Neuronal stem cell (in vitro differentiated cells): ENCODE measurements at regions not wholly inside any gene's neighbourhood (a gene's known extent, or its start where the extent isn't known, plus 50 kb on each side); places are given as distances from the start of the nearest gene placed in this dataset.

Source experiments
- DNase-seq: peaks from one replicate; pipeline ENCODE4 v3.0.0-alpha.2; 2013; ENCODE audit warnings: low spot score
- H2AFZ ChIP-seq: one replicate; pipeline ENCODE4 v1.6.1; 2013; ENCODE audit warnings: mild to moderate bottlenecking, low read length, inconsistent platforms
- H2AK5ac ChIP-seq: 2 replicates; pipeline ENCODE4 v1.6.1; 2013; ENCODE audit warnings: low read depth, mild to moderate bottlenecking, inconsistent platforms, low read length, moderate library complexity, mixed read lengths
- H2BK120ac ChIP-seq: 2 replicates; pipeline ENCODE4 v1.6.1; 2013; ENCODE audit warnings: low read depth, mild to moderate bottlenecking, inconsistent platforms, low read length, moderate library complexity, mixed read lengths
- H2BK12ac ChIP-seq: one replicate; pipeline ENCODE4 v1.6.1; 2013; ENCODE audit warnings: low read length, inconsistent platforms
- H2BK15ac ChIP-seq: 2 replicates; pipeline ENCODE4 v1.6.1; 2013; ENCODE audit warnings: mild to moderate bottlenecking, low read length, inconsistent platforms, mixed read lengths
- H2BK5ac ChIP-seq: one replicate; pipeline ENCODE4 v1.6.1; 2013; ENCODE audit warnings: inconsistent platforms, mild to moderate bottlenecking, low read length, moderate library complexity
- H3K14ac ChIP-seq: one replicate; pipeline ENCODE4 v1.6.1; 2013; ENCODE audit warnings: low read length, inconsistent platforms
- H3K18ac ChIP-seq: 2 replicates; pipeline ENCODE4 v1.6.1; 2013; ENCODE audit warnings: low read length, inconsistent platforms
- H3K23ac ChIP-seq: 2 replicates; pipeline ENCODE4 v1.6.1; 2013; ENCODE audit warnings: low read depth, mild to moderate bottlenecking, mixed read lengths, low read length, inconsistent platforms; ENCODE audit not compliant: poor library complexity
- H3K27ac ChIP-seq: replicated peaks from 3 replicates; pipeline ENCODE4 v1.5.1; 2013; ENCODE audit warnings: low read length, inconsistent platforms
- H3K27me3 ChIP-seq, 3 experiments: 2 replicates each; pipeline ENCODE4 v1.6.1; 2013; ENCODE audit warnings: low read length in 3 of 3, mild to moderate bottlenecking in 2 of 3, inconsistent platforms in 1 of 3, low read depth in 1 of 3, mixed read lengths in 1 of 3, moderate library complexity in 1 of 3; ENCODE audit not compliant: control insufficient read depth in 3 of 3, insufficient read depth in 3 of 3
- H3K36me3 ChIP-seq, 2 donors: replicated peaks in 1 of 2; 2 replicates each; pipeline ENCODE4 v1.6.1; 2013; ENCODE audit warnings: low read length in 2 of 2; ENCODE audit not compliant: control insufficient read depth in 2 of 2, insufficient read depth in 2 of 2
- H3K4ac ChIP-seq: 2 replicates; pipeline ENCODE4 v1.6.1; 2013; ENCODE audit warnings: inconsistent platforms, mild to moderate bottlenecking, low read length, moderate library complexity
- H3K4me1 ChIP-seq, 2 donors: 1 replicate in 1 of 2; 2 replicates in 1 of 2; pipeline ENCODE4 v1.6.1; 2013; ENCODE audit warnings: low read length in 2 of 2, low read depth in 1 of 2; ENCODE audit not compliant: control insufficient read depth in 2 of 2, insufficient read depth in 1 of 2
- H3K4me2 ChIP-seq: one replicate; pipeline ENCODE4 v1.6.1; 2013; ENCODE audit warnings: mild to moderate bottlenecking, low read length, inconsistent platforms; ENCODE audit not compliant: insufficient read depth, poor library complexity, severe bottlenecking
- H3K4me3 ChIP-seq, 2 donors: 2 replicates each; pipeline ENCODE4 v1.5.1; 2013; ENCODE audit warnings: low read length in 2 of 2, mild to moderate bottlenecking in 2 of 2, inconsistent platforms in 1 of 2, moderate library complexity in 1 of 2
- H3K79me1 ChIP-seq: one replicate; pipeline ENCODE4 v1.6.1; 2013; ENCODE audit warnings: low read depth, mild to moderate bottlenecking, inconsistent platforms, low read length, moderate library complexity
- H3K9ac ChIP-seq: one replicate; pipeline ENCODE4 v1.6.1; 2013; ENCODE audit warnings: mild to moderate bottlenecking, low read depth, low read length, inconsistent platforms; ENCODE audit not compliant: poor library complexity
- H3K9me3 ChIP-seq, 2 donors: replicated peaks in 1 of 2; 2 replicates each; pipeline versions ENCODE3 to v1.6.1; 2013; ENCODE audit warnings: low read length in 2 of 2, mild to moderate bottlenecking in 2 of 2, inconsistent platforms in 1 of 2, low read depth in 1 of 2, mixed read lengths in 1 of 2, moderate library complexity in 1 of 2; ENCODE audit not compliant: control insufficient read depth in 2 of 2, insufficient read depth in 1 of 2
- H4K8ac ChIP-seq: one replicate; pipeline ENCODE4 v1.6.1; 2013; ENCODE audit warnings: low read depth, mild to moderate bottlenecking, inconsistent platforms, low read length, moderate library complexity
- H4K91ac ChIP-seq: one replicate; pipeline ENCODE4 v1.6.1; 2013; ENCODE audit warnings: low read length, low read depth, mild to moderate bottlenecking, inconsistent platforms; ENCODE audit not compliant: poor library complexity
- WGBS, 2 donors: extraction: QIAGEN DNeasy Blood & Tissue Kit; methylation state at CpG; one replicate each; pipeline ENCODE4 v1.1.7; 2013; ENCODE audit warnings: missing lambda C conversion rate in 2 of 2, mixed read lengths in 1 of 2; ENCODE audit not compliant: insufficient read length in 2 of 2, insufficient replicate concordance in 1 of 2; ENCODE audit errors: extremely low coverage in 2 of 2; 5-methylcytosine and 5-hydroxymethylcytosine counted together

DNA sequence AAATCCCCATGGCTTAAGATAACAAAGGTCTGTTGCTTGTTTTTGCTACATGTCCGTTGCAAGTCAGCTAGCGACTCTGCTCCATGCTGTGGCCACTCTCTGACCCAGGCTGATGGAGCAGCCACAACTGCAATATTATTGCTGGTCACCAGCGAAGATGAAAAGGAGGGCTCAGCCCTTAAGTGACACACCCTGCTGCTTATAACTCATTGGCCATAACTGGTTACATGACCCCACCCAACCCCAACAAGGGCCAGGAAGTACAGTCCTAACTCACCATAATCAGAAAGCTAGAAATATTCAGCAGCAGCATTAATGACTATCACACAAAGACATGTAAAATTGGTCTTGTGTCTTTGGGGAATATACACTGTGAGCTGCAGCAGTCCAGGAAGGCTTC, 224.3 kb downstream of the SOX9 start:
- no peak overlapping the region for H3K23ac ChIP-seq
- no peak overlapping the region for H4K8ac ChIP-seq
- H3K4me2 ChIP-seq, result no peak overlapping the region
- no peak overlapping the region for H4K91ac ChIP-seq
- no peak overlapping the region for H2AK5ac ChIP-seq
- no peak overlapping the region for H3K4ac ChIP-seq
- H3K14ac ChIP-seq, result no peak overlapping the region
- H3K27ac ChIP-seq, result no peak overlapping the region
- H3K79me1 ChIP-seq, result no peaks in the 10 kb centered on the region
- no peak overlapping the region for H3K4me3 ChIP-seq
- no peaks in the 10 kb centered on the region for H3K36me3 ChIP-seq
- peaks cover 8% of the 10 kb centered on the region in 2 donors for H3K4me1 ChIP-seq
- H3K9me3 ChIP-seq, result no peaks in the 10 kb centered on the region
- no peak overlapping the region for H2BK120ac ChIP-seq
- H2BK12ac ChIP-seq, result no peak overlapping the region
- WGBS, 2 donors, result no CpG with 5 or more reads among the region's 3 CpGs
- no peak for DNase-seq
- no peak overlapping the region for H2AFZ ChIP-seq
- no peaks in the 10 kb centered on the region for H3K27me3 ChIP-seq
- no peak overlapping the region for H2BK5ac ChIP-seq
- H2BK15ac ChIP-seq, result no peak overlapping the region
- no peak overlapping the region for H3K9ac ChIP-seq
- no peak overlapping the region for H3K18ac ChIP-seq

DNA sequence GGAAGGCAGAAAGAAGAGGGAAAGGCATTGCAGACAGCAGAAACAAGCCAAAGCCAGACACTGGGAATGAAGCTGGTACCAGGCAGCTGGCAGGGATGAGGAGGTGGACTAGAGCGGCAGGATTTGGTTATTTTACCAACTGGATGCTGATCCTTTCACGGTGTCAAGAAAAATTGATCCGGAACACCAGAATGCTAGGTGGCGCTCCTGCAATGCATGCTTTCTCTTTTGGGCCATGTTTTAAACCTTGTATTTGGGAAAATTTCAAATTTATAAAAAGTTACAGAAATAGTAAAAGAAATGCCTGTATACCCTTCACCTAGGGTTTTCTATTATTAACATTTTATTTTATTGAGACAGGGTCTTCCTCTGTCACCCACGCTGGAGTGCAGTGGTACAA, 224.7 kb downstream of the SOX9 start:
- H3K9me3 ChIP-seq, result no peaks in the 10 kb centered on the region
- no peak overlapping the region for H2BK5ac ChIP-seq
- H3K4me3 ChIP-seq, result no peak overlapping the region
- H3K27ac ChIP-seq, result no peak overlapping the region
- no peak overlapping the region for H2BK12ac ChIP-seq
- no peak overlapping the region for H2BK120ac ChIP-seq
- no peak overlapping the region for H3K9ac ChIP-seq
- H3K14ac ChIP-seq, result no peak overlapping the region
- no peak overlapping the region for H3K4ac ChIP-seq
- no peaks in the 10 kb centered on the region for H3K79me1 ChIP-seq
- H3K36me3 ChIP-seq, result no peaks in the 10 kb centered on the region
- no peak overlapping the region for H3K23ac ChIP-seq
- H4K91ac ChIP-seq, result no peak overlapping the region
- H3K4me2 ChIP-seq, result no peak overlapping the region
- H2BK15ac ChIP-seq, result no peak overlapping the region
- H3K4me1 ChIP-seq, result peaks cover 8% of the 10 kb centered on the region in 2 donors
- H2AK5ac ChIP-seq, result no peak overlapping the region
- no peak overlapping the region for H3K18ac ChIP-seq
- DNase-seq, result no peak
- no CpG with 5 or more reads among the region's 5 CpGs for WGBS, 2 donors
- H3K27me3 ChIP-seq, result no peaks in the 10 kb centered on the region
- H4K8ac ChIP-seq, result no peak overlapping the region
- H2AFZ ChIP-seq, result no peak overlapping the region

DNA sequence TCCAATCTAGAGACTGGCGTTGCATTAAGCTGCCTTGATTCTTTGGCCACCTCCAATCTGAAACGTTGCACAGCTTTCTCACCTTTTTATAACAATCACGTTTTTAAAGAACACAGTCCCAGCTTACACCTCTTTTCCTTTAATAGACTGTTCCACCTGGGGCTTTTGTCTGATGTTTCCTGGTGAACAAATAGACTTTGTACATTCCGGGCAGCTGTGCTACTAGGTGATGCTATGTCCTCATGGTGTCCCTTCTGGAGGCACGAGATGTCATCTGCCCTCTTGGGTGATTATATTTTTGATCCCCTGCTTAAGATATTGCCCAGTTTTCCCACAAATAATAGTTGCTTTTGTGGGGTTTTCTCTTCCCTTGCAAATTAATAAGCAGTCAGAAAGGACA, 225.5 kb downstream of the SOX9 start:
- Histone ChIP-seq H3K27me3 (no peaks in the 10 kb centered on the region), H2BK5ac (no peak overlapping the region), H3K4me3 (no peak overlapping the region), H2BK120ac (no peak overlapping the region), H2BK15ac (no peak overlapping the region), H2BK12ac (no peak overlapping the region), H3K9ac (no peak overlapping the region), H3K4me1 (peaks cover 8% of the 10 kb centered on the region in 2 donors), H3K4me2 (no peak overlapping the region), H4K8ac (no peak overlapping the region), H2AK5ac (no peak overlapping the region), H3K27ac (no peak overlapping the region), H3K23ac (no peak overlapping the region), H3K79me1 (no peaks in the 10 kb centered on the region), H3K14ac (no peak overlapping the region), H3K36me3 (no peaks in the 10 kb centered on the region), H2AFZ (no peak overlapping the region), H3K9me3 (no peaks in the 10 kb centered on the region), H3K18ac (no peak overlapping the region), H4K91ac (no peak overlapping the region), H3K4ac (no peak overlapping the region)
- WGBS, 2 donors, result no CpG with 5 or more reads among the region's 5 CpGs
- DNase-seq, result no peak

DNA sequence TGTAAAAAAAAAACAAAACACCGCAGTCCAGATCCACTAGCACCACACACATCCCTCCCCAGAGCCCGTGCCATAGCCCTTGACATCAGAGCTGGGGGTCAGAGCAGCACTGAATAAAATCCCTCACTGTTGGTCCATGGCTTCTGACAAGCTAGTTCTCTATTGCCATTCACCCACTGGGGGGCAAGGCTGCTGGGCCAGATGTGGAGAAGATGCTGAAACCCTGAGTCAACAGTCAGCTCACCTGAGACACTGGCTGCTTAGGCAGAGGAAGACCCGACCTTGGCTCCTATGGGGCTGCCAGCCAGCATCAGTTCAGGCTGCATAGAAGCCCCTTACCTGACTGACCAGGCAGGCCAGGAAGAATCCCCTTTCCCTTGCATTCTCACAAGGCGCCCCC, 228.2 kb downstream of the SOX9 start:
- Histone ChIP-seq H3K27ac (no peak overlapping the region), H4K91ac (no peak overlapping the region), H2AFZ (no peak overlapping the region), H3K18ac (no peak overlapping the region), H3K36me3 (no peaks in the 10 kb centered on the region), H4K8ac (no peak overlapping the region), H3K4me3 (no peak overlapping the region), H3K9me3 (no peaks in the 10 kb centered on the region), H3K23ac (no peak overlapping the region), H3K4me1 (peaks cover 0 to 6% of the 10 kb centered on the region in 2 donors), H2BK5ac (no peak overlapping the region), H3K4me2 (no peak overlapping the region), H3K9ac (no peak overlapping the region), H3K79me1 (no peaks in the 10 kb centered on the region), H2AK5ac (peak overlapping the region; percentile 38), H2BK15ac (no peak overlapping the region), H2BK12ac (peak overlapping the region; percentile 52), H3K27me3 (no peaks in the 10 kb centered on the region), H3K14ac (no peak overlapping the region), H2BK120ac (peak overlapping the region; percentile 27), H3K4ac (no peak overlapping the region)
- no peak for DNase-seq
- no CpG with 5 or more reads among the region's 4 CpGs for WGBS, 2 donors
